GM10248 (cell line): ENCODE measurements at regions not wholly inside any gene's neighbourhood (a gene's known extent, or its start where the extent isn't known, plus 50 kb on each side); places are given as distances from the start of the nearest gene placed in this dataset.

Experiments
- CTCF ChIA-PET: fragments of 300-600 bp; sonication (Branson Sonifier 250); formaldehyde crosslinking; extraction: SDS; loops from one replicate; lab custom pipeline; 2021; ENCODE audit warnings: antibody characterized with exemption; lab: Yijun Ruan, JAX
- POLR2A ChIA-PET: fragments of 350-650 bp; sonication (Branson Sonifier 250); formaldehyde crosslinking; extraction: SDS; loops from one replicate; lab custom pipeline; 2020; ENCODE audit warnings: antibody characterized with exemption; lab: Yijun Ruan, JAX
- DNase-seq: peaks from one replicate; pipeline ENCODE4 v3.0.0; 2012; ENCODE audit errors: extremely low spot score
- CTCF ChIP-seq: IDR thresholded peaks from 2 replicates; pipeline ENCODE4 v1.5.1; 2012; ENCODE audit warnings: mild to moderate bottlenecking, low read depth; ENCODE audit errors: extremely low read depth, missing control alignments, control extremely low read depth

DNA sequence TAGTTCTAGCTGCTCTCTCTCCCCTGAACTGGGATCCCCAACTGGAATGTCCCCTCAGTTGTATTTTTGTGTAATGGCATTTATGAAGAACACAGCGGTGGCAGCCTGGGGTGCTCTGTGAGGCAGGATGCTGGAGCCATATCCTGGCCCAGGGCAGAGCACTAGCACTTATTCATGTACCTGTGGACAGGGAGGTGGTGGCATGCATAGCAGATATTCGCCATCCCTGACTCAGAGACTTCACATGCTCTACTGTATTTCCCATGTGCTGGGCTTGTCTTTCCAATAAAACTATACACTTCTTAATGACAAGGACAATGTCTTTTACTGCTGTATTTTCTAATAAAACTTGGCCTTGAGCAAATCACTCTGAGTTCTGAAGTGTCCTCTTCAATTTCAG is 125.3 kb downstream of the ADAMTS15 start:
- POLR2A ChIA-PET: no interaction called here
- CTCF ChIA-PET: no interaction called here
- TF ChIP-seq CTCF: no peak
- DNase-seq: no peak

DNA sequence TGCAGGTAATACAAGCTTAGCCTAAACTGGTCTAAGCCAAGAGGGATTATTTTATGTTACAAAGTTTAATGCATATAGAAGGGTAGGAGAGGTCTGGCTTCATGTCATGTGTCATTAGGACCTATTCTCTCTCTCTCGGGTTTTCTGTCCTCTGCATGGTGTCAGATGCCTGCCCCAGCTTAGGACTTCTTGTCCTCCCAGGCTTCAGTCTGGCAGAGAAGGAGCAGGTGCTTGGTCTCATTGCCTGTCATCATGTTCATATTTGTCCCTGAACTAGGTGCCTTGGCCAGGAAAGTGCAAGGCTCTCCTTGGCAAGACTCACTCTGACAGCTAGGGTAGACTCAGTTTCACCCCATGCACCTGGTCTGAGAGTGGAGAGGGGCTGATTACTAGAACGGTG is 126.3 kb downstream of the ADAMTS15 start:
- no peak for TF ChIP-seq CTCF
- ChIA-PET CTCF (interaction anchor here (1.3 kb wide), 1 partner anchor 22 kb away, joined by 3 read pairs; no protein-coding TSS in a partner anchor), POLR2A (no interaction called here)
- DNase-seq: no peak

- no peak for TF ChIP-seq CTCF
- ChIA-PET CTCF (interaction anchor here (1.3 kb wide), 1 partner anchor 23 kb away, joined by 3 read pairs; no protein-coding TSS in a partner anchor), POLR2A (no interaction called here)
- DNase-seq: no peak
Observed at GRCh38 chr11:130576146-130576545, 127.7 kb downstream of the ADAMTS15 start.

- CTCF ChIA-PET: no interaction called here
Observed at GRCh38 chr11:130578738-130579368, 130.4 kb downstream of the ADAMTS15 start.

DNA sequence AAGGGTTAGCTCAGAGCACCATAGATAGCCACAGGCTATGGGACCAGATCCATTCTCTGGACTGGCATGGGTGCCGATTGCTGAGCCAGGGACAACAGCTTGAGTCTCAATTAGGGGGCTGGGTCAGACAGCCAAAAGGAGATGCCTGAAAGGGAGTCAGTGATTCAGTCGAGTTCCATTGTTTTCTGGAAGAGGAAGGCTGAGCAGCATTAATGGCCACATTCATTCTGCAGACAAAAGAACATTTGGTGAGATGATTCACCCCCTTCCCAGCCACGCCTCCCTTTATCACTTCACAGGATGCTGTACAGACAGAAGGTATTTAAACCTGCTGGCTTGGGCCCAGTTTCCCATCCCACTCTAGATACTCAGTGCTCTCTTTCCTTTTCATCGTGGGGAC is 131.9 kb downstream of the ADAMTS15 start:
- POLR2A ChIA-PET: no interaction called here
- TF ChIP-seq CTCF: no peak

More at GRCh38 chr11:130578738-130579368, 130.4 kb downstream of the ADAMTS15 start:
- POLR2A ChIA-PET: no interaction called here
- TF ChIP-seq CTCF: no peak
- no peak for DNase-seq

DNA sequence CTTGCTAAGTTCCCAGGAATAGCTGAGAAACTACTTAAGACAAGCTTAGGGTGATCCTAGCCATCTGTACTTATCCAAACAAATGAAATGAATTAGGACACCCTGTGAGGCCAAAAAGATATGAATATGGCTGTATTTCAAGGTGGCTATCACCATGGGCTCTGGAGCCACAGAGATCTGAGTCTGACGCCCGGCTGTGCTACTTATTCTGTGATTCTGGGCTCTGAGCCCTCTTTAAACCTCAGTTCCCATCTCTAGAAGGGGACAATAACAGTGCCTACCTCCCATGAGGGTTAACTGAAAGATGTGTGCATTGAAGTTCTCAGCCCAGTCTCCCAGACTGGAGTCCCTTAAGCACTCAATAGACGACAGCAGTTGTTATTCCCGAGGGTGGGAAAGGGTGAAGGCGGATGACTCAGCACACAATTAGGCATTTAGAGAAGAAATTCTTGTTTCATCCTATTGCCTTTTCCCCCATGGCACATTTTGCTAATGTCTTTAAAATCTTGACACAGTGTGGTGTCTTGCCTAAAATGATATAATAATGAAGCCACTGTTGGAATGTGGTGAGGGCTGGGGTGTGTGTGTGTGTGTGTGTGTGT is 132.5 kb downstream of the ADAMTS15 start:
- ChIA-PET POLR2A (no interaction called here), CTCF (no interaction called here)
- no peak for TF ChIP-seq CTCF
- DNase-seq: no peak

More for the DNA sequence above, 131.9 kb downstream of the ADAMTS15 start:
- CTCF ChIA-PET: no interaction called here
- no peak for DNase-seq
